Mucosa of stomach (tissue), 1 donor: ENCODE measurements at regions not wholly inside any gene's neighbourhood (a gene's known extent, or its start where the extent isn't known, plus 50 kb on each side); places are given as distances from the start of the nearest gene placed in this dataset.

ENCODE experiments used
- H3K27me3 ChIP-seq: one replicate; pipeline ENCODE4 v1.7.0; 2013; ENCODE audit warnings: mild to moderate bottlenecking, low read length; ENCODE audit not compliant: control insufficient read depth, insufficient read depth
- H3K36me3 ChIP-seq: one replicate; pipeline ENCODE4 v1.7.0; 2013; ENCODE audit warnings: low read length; ENCODE audit not compliant: control insufficient read depth, insufficient read depth
- H3K4me1 ChIP-seq: one replicate; pipeline ENCODE4 v1.7.0; 2013; ENCODE audit warnings: mild to moderate bottlenecking, low read length; ENCODE audit not compliant: control insufficient read depth, insufficient read depth
- H3K4me3 ChIP-seq: one replicate; pipeline ENCODE4 v1.7.0; 2013; ENCODE audit warnings: low read length
- H3K9ac ChIP-seq: one replicate; pipeline ENCODE4 v1.7.0; 2013; ENCODE audit warnings: mild to moderate bottlenecking, low read length, moderate library complexity
- H3K9me3 ChIP-seq: one replicate; pipeline ENCODE4 v1.7.0; 2013; ENCODE audit warnings: mild to moderate bottlenecking, low read length, moderate library complexity; ENCODE audit not compliant: control insufficient read depth
- donor health status: Pancreatic carcinoma.

DNA sequence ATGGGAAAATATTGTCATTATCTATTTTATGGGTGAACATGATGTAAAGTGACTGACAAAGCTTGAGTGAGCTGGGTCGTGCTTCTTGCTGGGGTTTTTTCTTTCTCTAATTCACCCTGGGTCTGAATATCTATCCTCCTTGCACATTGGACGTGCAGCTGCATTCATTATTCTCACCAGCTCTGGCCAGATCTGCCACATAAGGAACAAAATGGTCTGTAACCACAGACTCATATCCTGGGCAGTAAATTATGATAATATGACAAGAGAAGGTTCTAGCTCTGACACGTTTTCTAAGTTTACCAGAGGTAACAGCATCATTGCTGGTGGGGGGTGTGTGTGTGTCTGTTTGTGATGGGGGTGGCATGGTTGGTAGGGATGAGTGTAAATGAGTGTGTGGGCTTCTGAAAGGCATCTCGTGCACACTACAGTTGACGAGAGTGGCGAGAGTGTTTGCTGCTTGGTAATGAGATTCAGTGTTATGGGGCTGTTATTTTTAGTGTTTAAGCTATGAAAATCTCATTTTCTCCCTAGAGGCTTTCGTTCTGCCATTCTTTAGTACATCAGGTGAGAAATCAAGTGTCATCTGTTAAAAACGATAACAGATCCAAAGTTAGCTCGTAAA is 418.4 kb downstream of the PDCD6IP start:
- no peak overlapping the region for H3K9ac ChIP-seq
- H3K4me1 ChIP-seq = no peaks in the 10 kb centered on the region
- H3K27me3 ChIP-seq = no peaks in the 10 kb centered on the region
- H3K36me3 ChIP-seq = no peaks in the 10 kb centered on the region
- H3K4me3 ChIP-seq = no peak overlapping the region
- no peaks in the 10 kb centered on the region for H3K9me3 ChIP-seq

DNA sequence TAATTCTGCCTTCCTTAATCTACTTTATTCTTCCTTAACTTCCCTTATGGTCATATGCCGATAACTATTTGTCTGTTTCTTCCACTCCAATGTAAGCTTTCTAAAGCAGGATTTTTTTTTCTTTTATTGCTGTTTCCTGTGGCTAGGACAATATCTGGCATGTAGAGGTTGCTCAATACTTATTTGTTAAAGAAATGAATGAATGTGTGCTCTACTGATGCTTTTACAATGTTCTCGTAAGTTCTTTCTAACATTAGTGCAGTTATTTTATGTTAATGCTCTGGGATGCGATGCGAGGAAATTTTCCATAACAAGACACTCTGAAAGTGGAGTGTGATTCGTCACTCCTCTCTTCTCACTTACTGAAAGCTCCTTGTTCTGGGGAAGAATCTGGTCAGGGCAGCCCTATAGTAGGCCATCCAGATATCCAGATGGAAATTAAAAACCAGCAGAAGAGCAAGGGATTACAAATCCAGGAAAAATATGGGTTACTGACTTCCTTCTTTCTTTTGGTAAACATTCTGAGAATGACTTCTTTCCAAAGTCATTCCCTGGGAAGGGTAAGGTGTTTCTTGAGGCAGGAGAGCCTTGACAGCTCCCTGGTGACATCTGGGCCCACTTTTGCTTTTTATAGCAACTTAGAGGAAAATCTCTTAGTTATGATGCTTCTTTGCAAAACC is 420.4 kb downstream of the PDCD6IP start:
- H3K4me3 ChIP-seq = no peak overlapping the region
- H3K9ac ChIP-seq = no peak overlapping the region
- no peaks in the 10 kb centered on the region for H3K9me3 ChIP-seq
- H3K4me1 ChIP-seq = no peaks in the 10 kb centered on the region
- H3K27me3 ChIP-seq = no peaks in the 10 kb centered on the region
- no peaks in the 10 kb centered on the region for H3K36me3 ChIP-seq

DNA sequence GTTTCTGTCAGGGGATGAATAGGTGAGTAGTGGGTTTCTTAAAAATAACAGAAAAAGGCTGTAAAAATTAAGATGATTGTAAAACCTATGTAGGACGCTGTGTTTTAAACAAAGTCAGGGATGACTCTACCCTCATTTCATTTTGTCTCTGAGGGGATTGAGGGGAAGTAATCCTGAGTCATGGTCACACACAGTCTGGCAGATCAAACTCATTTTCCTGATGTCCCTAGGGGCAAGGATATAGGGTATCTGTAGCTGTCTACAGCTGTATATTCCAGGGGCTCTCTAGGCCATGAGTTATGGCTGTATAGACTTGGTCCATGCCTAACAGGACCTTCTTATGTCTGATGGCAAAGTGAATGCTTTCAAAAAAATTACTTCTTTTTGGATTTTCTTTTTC is 421.1 kb downstream of the PDCD6IP start:
- no peak overlapping the region for H3K9ac ChIP-seq

DNA sequence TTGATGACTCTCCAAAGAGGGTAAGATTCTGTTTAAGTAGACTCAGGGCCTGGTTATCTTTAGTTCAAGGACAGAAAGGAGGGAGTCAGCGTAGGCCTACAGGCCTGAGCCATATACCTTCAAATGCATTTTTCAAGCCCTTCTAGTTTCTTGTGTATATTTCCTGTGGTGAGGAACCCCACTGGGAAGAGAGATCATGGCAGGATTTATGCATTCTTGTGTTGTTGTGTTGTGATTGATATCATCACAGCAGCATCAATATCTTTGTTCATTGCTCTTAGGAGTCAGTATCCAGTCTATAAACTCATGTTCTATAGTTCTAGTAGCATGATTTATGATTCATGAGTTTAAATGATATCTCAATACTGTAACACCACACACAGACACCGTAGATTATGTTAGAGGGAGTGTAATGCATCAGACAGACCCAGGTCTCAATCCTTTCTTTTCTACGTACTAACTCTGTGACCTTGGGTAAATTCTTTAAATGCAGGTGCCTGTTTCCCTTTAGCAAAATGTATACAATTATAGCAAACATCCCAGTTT is 427.5 kb downstream of the PDCD6IP start:
- Histone ChIP-seq H3K4me1 (no peaks in the 10 kb centered on the region), H3K9ac (no peak overlapping the region), H3K9me3 (no peaks in the 10 kb centered on the region), H3K27me3 (no peaks in the 10 kb centered on the region), H3K4me3 (no peak overlapping the region), H3K36me3 (no peaks in the 10 kb centered on the region)

More for the DNA sequence above, 421.1 kb downstream of the PDCD6IP start:
- Histone ChIP-seq H3K36me3 (no peaks in the 10 kb centered on the region), H3K9me3 (no peaks in the 10 kb centered on the region), H3K4me3 (no peak overlapping the region), H3K4me1 (no peaks in the 10 kb centered on the region), H3K27me3 (no peaks in the 10 kb centered on the region)

DNA sequence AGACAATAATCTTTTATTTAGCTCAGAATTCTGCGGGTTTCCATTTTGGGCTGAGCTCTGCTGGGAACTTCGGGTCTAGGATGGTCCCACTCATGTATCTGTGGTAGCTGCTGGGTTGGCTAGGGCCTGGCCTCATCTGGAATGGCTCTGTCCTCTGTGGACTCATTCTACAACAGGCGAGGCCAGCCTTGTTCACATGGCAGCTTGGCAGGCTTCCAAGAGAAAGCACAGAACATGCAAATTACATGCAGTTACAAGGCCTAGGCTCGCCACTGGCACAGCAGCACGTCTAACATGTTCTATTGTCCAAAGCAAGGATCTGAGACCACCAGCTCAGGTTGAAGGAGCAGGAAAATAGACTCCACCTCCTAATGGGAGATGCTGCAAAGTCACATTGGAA is 431.4 kb downstream of the PDCD6IP start:
- Histone ChIP-seq H3K4me1 (no peaks in the 10 kb centered on the region), H3K4me3 (no peak overlapping the region), H3K9me3 (no peaks in the 10 kb centered on the region), H3K27me3 (no peaks in the 10 kb centered on the region), H3K36me3 (no peaks in the 10 kb centered on the region), H3K9ac (no peak overlapping the region)

DNA sequence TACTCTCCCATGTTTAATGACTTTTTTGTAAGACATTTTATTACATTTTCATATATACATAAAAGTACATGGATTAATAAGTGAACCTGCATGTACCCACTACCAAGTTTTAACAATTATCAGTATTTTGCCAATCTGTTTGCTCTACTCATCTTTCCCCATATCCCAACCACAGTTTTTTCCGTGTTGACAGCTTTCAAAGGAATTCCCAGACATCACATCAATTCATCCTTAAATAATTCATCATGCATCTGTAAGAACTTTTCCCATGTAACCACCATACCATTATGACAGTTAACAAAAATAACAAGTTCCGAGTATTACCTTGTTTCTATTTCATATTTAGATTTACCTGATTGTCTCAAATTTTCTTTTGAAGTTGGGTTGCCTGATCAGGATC is 436.7 kb downstream of the PDCD6IP start:
- Histone ChIP-seq H3K27me3 (no peaks in the 10 kb centered on the region), H3K9ac (no peak overlapping the region), H3K4me1 (no peaks in the 10 kb centered on the region), H3K4me3 (no peak overlapping the region), H3K9me3 (no peaks in the 10 kb centered on the region), H3K36me3 (no peaks in the 10 kb centered on the region)

DNA sequence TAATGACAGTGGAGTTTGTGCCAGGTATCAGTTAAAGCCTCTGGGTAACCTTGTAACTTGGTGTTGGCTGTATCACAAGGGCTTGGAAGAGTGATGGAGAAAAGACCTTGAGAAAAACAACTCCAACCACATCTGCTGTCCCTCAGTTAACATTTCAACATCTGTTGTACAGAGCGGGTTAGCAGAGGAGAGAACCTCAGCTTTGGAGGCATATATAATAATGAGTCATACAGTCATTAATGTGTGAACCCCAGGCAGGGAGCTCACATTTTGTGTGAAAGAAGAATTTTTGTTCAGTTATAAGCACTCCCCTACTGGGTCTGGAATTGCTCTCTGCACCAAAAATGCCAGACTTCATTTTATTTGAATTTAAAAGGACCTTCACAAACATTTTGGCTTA is 439.5 kb downstream of the PDCD6IP start:
- Histone ChIP-seq H3K4me3 (no peak overlapping the region), H3K4me1 (no peaks in the 10 kb centered on the region), H3K27me3 (no peaks in the 10 kb centered on the region), H3K9ac (no peak overlapping the region), H3K36me3 (no peaks in the 10 kb centered on the region), H3K9me3 (no peaks in the 10 kb centered on the region)

DNA sequence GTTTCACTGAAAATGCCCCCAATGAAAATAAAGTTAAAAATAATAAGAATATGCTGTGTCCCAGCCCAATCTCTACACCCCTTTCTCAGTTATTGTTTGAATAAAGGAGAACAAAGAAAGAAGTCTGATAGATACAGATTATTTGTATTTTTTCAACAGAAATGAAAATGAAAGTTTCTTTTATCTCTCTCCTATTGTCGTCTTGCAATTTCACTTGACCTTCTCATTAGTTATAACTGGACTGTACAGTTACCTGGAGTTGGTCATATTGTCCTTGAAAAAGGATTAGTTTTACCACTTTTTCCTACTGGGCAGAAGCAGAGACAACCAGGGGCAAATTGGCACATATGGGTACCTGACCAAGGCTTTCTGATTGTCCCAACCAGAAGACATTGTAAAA is 440.0 kb downstream of the PDCD6IP start:
- H3K9me3 ChIP-seq = no peaks in the 10 kb centered on the region
- H3K27me3 ChIP-seq = no peaks in the 10 kb centered on the region
- H3K36me3 ChIP-seq = no peaks in the 10 kb centered on the region
- H3K4me3 ChIP-seq = no peak overlapping the region
- no peaks in the 10 kb centered on the region for H3K4me1 ChIP-seq
- no peak overlapping the region for H3K9ac ChIP-seq

DNA sequence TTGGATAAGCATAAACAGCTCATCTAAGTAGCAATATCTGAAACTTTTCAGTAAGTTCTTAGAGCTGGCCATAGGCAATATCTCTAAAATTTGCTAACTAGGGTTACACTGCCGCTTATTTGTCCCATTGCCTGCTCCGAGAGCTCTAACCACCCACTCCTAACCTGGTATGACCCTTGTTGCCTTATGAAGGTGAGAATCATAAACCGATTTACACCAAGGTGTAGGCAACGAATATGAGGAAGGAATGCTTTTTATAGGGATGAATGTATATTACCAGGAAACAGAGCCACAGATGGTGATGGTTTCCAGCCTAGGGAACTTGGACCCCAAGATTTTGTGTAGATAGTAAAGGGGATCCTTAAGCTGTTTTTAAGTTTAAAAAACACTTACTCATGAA is 440.9 kb downstream of the PDCD6IP start:
- Histone ChIP-seq H3K4me1 (no peaks in the 10 kb centered on the region), H3K9ac (no peak overlapping the region), H3K9me3 (no peaks in the 10 kb centered on the region), H3K27me3 (no peaks in the 10 kb centered on the region), H3K4me3 (no peak overlapping the region), H3K36me3 (no peaks in the 10 kb centered on the region)

DNA sequence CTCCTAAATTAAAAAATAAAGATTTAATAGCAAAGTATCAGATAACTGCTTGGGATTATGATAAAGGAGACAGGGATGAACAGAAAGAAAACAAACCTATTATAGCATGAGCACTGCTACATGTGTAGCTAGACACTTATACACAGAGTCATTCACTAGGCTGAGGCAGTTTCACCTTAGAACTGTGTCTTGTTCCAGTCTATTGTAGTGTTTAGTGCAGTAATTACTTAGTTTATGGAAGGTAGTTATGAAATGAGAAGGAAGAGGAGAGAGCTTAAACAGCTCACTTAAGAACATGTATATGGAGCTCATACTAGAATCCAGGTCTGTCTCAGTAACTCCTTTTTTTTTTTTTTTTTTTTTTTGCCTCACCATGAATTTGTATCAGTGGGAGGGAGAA is 441.4 kb downstream of the PDCD6IP start:
- Histone ChIP-seq H3K27me3 (no peaks in the 10 kb centered on the region), H3K4me3 (no peak overlapping the region), H3K9me3 (no peaks in the 10 kb centered on the region), H3K36me3 (no peaks in the 10 kb centered on the region), H3K9ac (no peak overlapping the region), H3K4me1 (no peaks in the 10 kb centered on the region)

DNA sequence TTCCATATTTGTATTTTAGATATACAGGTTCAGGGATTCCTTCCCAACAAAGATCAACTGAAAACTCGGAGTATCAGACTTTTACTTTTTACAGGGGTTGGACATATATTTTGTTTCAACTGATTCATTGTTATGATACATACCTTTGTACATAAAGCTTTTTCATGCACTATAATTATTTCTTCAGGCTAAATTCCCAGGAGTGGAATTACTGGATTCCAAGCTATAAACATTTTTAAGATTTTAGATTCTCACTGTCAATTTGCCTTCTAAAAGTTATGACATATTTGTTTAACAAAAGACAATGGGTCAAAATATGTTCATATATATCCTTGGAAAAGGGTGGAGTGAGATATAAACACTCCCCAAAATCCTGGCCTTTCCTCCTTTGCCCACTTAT is 449.0 kb downstream of the PDCD6IP start:
- no peaks in the 10 kb centered on the region for H3K9me3 ChIP-seq
- H3K4me1 ChIP-seq = no peaks in the 10 kb centered on the region
- no peak overlapping the region for H3K9ac ChIP-seq
- no peaks in the 10 kb centered on the region for H3K27me3 ChIP-seq
- H3K36me3 ChIP-seq = no peaks in the 10 kb centered on the region
- H3K4me3 ChIP-seq = no peak overlapping the region

DNA sequence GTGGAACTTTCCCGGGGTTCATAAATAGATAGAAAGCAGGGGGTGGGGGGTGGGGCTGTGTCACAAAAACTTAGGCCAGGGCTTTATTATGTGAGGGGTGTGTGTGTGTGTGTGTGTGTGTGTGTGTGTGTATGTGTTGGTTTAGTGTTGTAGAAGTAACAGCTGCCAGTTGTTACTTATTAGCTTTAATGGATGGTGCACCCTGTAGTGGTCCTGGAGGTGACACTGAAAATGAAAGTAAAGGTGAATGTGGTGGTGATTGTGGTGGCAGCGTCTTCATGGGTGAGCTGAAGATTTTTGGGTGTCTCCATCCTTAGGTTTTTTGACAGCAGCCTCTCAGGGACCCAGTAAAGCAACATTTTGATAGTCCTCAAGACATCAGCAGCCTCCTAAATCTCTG is 449.9 kb downstream of the PDCD6IP start:
- Histone ChIP-seq H3K9me3 (no peaks in the 10 kb centered on the region), H3K36me3 (no peaks in the 10 kb centered on the region), H3K27me3 (no peaks in the 10 kb centered on the region), H3K9ac (no peak overlapping the region), H3K4me3 (no peak overlapping the region), H3K4me1 (no peaks in the 10 kb centered on the region)
